ENCODE measurements at regions not wholly inside any gene's neighbourhood (a gene's known extent, or its start where the extent isn't known, plus 50 kb on each side); places are given as distances from the start of the nearest gene placed in this dataset.

GRCh38 chr5:91730026-91730425 lies 346.9 kb upstream of the ARRDC3 start:
- no peak overlapping the region for H3K4me3 ChIP-seq (ENCODE audit: low read depth, low read length, poor library complexity, severe bottlenecking)
- H4K20me1 ChIP-seq (ENCODE audit: insufficient read depth, low read length) = no peaks in the 10 kb centered on the region
- no peak overlapping the region for H3K4me2 ChIP-seq (ENCODE audit: low read length)
- no peaks in the 10 kb centered on the region for H3K9me2 ChIP-seq (ENCODE audit: low read depth, low read length)
- TF ChIP-seq EZH2 (IDR thresholded peaks at IDR 0.05; ENCODE audit: borderline replicate concordance, low read length) (no peak), CTCF (IDR thresholded peaks at IDR 0.05; ENCODE audit: low read length) (no peak)
- H3K36me3 ChIP-seq (ENCODE audit: insufficient read depth, low read length) = no peaks in the 10 kb centered on the region
- no peak overlapping the region for H3K9ac ChIP-seq (ENCODE audit: low read length)
- H3K9me3 ChIP-seq (ENCODE audit: low read length) = no peaks in the 10 kb centered on the region
- H3K79me2 ChIP-seq (ENCODE audit: insufficient read depth, low read length) = no peaks in the 10 kb centered on the region
- no peak overlapping the region for H2AFZ ChIP-seq (ENCODE audit: low read length)
- no peaks in the 10 kb centered on the region for H3K27me3 ChIP-seq (ENCODE audit: insufficient read depth, low read length)
- no peaks in the 10 kb centered on the region for H3K4me1 ChIP-seq (ENCODE audit: insufficient read depth, low read length, severe bottlenecking)
- no peak overlapping the region for H3K27ac ChIP-seq (ENCODE audit: low read depth, low read length, poor library complexity, severe bottlenecking)
- H3F3A ChIP-seq (ENCODE audit: insufficient read depth, low read length) = no peaks in the 10 kb centered on the region

- no peaks in the 10 kb centered on the region for H3K27me3 ChIP-seq (ENCODE audit: insufficient read depth, low read length)
- H4K20me1 ChIP-seq (ENCODE audit: insufficient read depth, low read length) = no peaks in the 10 kb centered on the region
- H3K79me2 ChIP-seq (ENCODE audit: insufficient read depth, low read length) = no peaks in the 10 kb centered on the region
- H3K4me3 ChIP-seq (ENCODE audit: low read depth, low read length, poor library complexity, severe bottlenecking) = no peak overlapping the region
- H3K27ac ChIP-seq (ENCODE audit: low read depth, low read length, poor library complexity, severe bottlenecking) = no peak overlapping the region
- H3K9me3 ChIP-seq (ENCODE audit: low read length) = no peaks in the 10 kb centered on the region
- H3F3A ChIP-seq (ENCODE audit: insufficient read depth, low read length) = no peaks in the 10 kb centered on the region
- no peak overlapping the region for H3K4me2 ChIP-seq (ENCODE audit: low read length)
- H2AFZ ChIP-seq (ENCODE audit: low read length) = no peak overlapping the region
- H3K36me3 ChIP-seq (ENCODE audit: insufficient read depth, low read length) = no peaks in the 10 kb centered on the region
- TF ChIP-seq EZH2 (IDR thresholded peaks at IDR 0.05; ENCODE audit: borderline replicate concordance, low read length) = no peak
- no peak for TF ChIP-seq CTCF (IDR thresholded peaks at IDR 0.05; ENCODE audit: low read length)
- H3K4me1 ChIP-seq (ENCODE audit: insufficient read depth, low read length, severe bottlenecking) = no peaks in the 10 kb centered on the region
- no peak overlapping the region for H3K9ac ChIP-seq (ENCODE audit: low read length)
- no peaks in the 10 kb centered on the region for H3K9me2 ChIP-seq (ENCODE audit: low read depth, low read length)
These were observed 344.3 kb upstream of the ARRDC3 start for GRCh38 chr5:91727463-91727862.

- no peak overlapping the region for H3K9ac ChIP-seq (ENCODE audit: low read length)
- no peaks in the 10 kb centered on the region for H3K9me3 ChIP-seq (ENCODE audit: low read length)
- H3K9me2 ChIP-seq (ENCODE audit: low read depth, low read length) = no peaks in the 10 kb centered on the region
- H4K20me1 ChIP-seq (ENCODE audit: insufficient read depth, low read length) = no peaks in the 10 kb centered on the region
- H3K4me3 ChIP-seq (ENCODE audit: low read depth, low read length, poor library complexity, severe bottlenecking) = no peak overlapping the region
- H3K27ac ChIP-seq (ENCODE audit: low read depth, low read length, poor library complexity, severe bottlenecking) = no peak overlapping the region
- TF ChIP-seq EZH2 (IDR thresholded peaks at IDR 0.05; ENCODE audit: borderline replicate concordance, low read length) (no peak), CTCF (IDR thresholded peaks at IDR 0.05; ENCODE audit: low read length) (no peak)
- no peak overlapping the region for H2AFZ ChIP-seq (ENCODE audit: low read length)
- no peaks in the 10 kb centered on the region for H3F3A ChIP-seq (ENCODE audit: insufficient read depth, low read length)
- H3K4me2 ChIP-seq (ENCODE audit: low read length) = no peak overlapping the region
- no peaks in the 10 kb centered on the region for H3K36me3 ChIP-seq (ENCODE audit: insufficient read depth, low read length)
- H3K4me1 ChIP-seq (ENCODE audit: insufficient read depth, low read length, severe bottlenecking) = no peaks in the 10 kb centered on the region
- H3K79me2 ChIP-seq (ENCODE audit: insufficient read depth, low read length) = no peaks in the 10 kb centered on the region
- no peaks in the 10 kb centered on the region for H3K27me3 ChIP-seq (ENCODE audit: insufficient read depth, low read length)
These were observed 339.8 kb upstream of the ARRDC3 start for GRCh38 chr5:91722736-91723467.

Measured in OCI-LY1 (cell line).